Testis (tissue), 2 donors: ENCODE measurements at regions not wholly inside any gene's neighbourhood (a gene's known extent, or its start where the extent isn't known, plus 50 kb on each side); places are given as distances from the start of the nearest gene placed in this dataset.

Source experiments
- DNase-seq: peaks from one replicate; pipeline ENCODE4 v3.0.0-alpha.2; 2019
- H3K27ac ChIP-seq, 2 donors: fragments of 200-600 bp; sonication (generic); one replicate each; pipeline ENCODE4 v1.5.1; 2019
- H3K27me3 ChIP-seq: fragments of 200-600 bp; sonication (generic); one replicate; pipeline ENCODE4 v1.5.1; 2019
- H3K36me3 ChIP-seq: fragments of 200-600 bp; sonication (generic); one replicate; pipeline ENCODE4 v1.5.1; 2017; ENCODE audit warnings: low read depth; ENCODE audit errors: missing control alignments
- H3K4me1 ChIP-seq: fragments of 200-600 bp; sonication (generic); one replicate; pipeline ENCODE4 v1.5.1; 2019
- H3K4me3 ChIP-seq, 2 donors: fragments of 200-600 bp; sonication (generic); one replicate each; pipeline ENCODE4 v1.5.1; 2017 to 2019
- H3K9me3 ChIP-seq: fragments of 200-600 bp; sonication (generic); one replicate; pipeline ENCODE4 v1.5.1; 2017
- POLR2A ChIP-seq: fragments of 450-650 bp; IDR thresholded peaks from one replicate; pipeline ENCODE4 v1.6.1; 2017; ENCODE audit warnings: antibody characterized with exemption, mild to moderate bottlenecking, moderate library complexity
- WGBS, 2 donors: methylation state at CpG; one replicate each; pipeline ENCODE4 v1.1.5; 2018; 5-methylcytosine and 5-hydroxymethylcytosine counted together
- intact Hi-C: fragments of 100-400 bp; cut with DNase I; formaldehyde crosslinking; loops from one replicate; pipeline ENCODE4 v1.15.1; 2023; ENCODE audit warnings: low total_unique reads
- TF ChIP-seq, protein P1 (sequence below), 3 experiments: fragments of 450-650 bp in 2 of 3; fragments of 200-600 bp in 1 of 3; sonication (generic) in 1 of 3; IDR thresholded peaks; one replicate each; pipeline ENCODE4 v1.5.1; 2016 to 2019; ENCODE audit warnings: antibody characterized with exemption in 3 of 3, mild to moderate bottlenecking in 2 of 3, moderate library complexity in 1 of 3

DNA sequence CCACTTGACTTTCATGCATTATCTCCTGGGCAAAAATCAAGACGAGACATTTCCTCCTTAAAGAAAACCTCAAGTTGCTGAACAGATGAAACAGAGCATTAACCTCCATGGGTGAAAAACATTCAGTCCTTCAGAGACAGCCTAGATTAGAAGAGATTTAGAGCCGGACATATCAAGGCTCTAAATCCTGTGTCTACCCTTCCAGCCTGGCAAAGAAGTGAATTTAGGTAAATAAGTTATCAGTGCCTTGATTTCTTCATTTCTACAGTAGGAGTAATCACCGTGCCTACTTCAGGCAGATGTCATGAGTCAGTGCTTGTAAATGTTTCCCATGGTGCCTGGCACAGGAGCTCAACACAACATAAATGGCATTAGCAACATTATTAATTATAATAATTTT is 159.3 kb upstream of the PRICKLE2 start:
- TF ChIP-seq, protein P1, sequence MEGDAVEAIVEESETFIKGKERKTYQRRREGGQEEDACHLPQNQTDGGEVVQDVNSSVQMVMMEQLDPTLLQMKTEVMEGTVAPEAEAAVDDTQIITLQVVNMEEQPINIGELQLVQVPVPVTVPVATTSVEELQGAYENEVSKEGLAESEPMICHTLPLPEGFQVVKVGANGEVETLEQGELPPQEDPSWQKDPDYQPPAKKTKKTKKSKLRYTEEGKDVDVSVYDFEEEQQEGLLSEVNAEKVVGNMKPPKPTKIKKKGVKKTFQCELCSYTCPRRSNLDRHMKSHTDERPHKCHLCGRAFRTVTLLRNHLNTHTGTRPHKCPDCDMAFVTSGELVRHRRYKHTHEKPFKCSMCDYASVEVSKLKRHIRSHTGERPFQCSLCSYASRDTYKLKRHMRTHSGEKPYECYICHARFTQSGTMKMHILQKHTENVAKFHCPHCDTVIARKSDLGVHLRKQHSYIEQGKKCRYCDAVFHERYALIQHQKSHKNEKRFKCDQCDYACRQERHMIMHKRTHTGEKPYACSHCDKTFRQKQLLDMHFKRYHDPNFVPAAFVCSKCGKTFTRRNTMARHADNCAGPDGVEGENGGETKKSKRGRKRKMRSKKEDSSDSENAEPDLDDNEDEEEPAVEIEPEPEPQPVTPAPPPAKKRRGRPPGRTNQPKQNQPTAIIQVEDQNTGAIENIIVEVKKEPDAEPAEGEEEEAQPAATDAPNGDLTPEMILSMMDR (IDR thresholded peaks at IDR 0.05): no peak
- TF ChIP-seq POLR2A: no peak
- Histone ChIP-seq H3K9me3 (no peaks in the 10 kb centered on the region), H3K27ac (no peak overlapping the region), H3K4me3 (no peak overlapping the region), H3K4me1 (no peaks in the 10 kb centered on the region), H3K27me3 (no peaks in the 10 kb centered on the region), H3K36me3 (no peaks in the 10 kb centered on the region)
- no peak for DNase-seq
- intact Hi-C loops: no loop called here
- WGBS, 2 donors: 86 to 87% methylated on average over 3 of the region's 3 CpGs

DNA sequence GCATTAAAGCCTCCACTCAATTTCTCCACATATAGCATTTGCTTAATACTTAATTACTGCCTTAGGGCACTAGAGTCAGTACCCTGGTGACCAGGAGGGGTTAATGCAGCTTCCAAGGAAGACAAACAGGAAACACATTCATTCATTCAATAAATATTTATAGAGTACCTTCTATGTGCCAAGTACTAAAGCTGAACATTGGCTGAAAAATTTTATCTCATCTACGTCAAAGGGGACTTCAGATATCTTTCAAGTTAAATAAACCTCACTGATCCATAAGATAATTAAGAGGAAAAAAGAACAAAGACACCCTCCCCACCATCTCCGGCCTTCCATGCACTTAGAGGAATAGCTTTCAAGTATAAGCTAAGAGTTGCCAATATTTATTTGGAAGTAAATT is 156.9 kb upstream of the PRICKLE2 start:
- TF ChIP-seq POLR2A: no peak
- TF ChIP-seq, protein P1 (IDR thresholded peaks at IDR 0.05): no peak

DNA sequence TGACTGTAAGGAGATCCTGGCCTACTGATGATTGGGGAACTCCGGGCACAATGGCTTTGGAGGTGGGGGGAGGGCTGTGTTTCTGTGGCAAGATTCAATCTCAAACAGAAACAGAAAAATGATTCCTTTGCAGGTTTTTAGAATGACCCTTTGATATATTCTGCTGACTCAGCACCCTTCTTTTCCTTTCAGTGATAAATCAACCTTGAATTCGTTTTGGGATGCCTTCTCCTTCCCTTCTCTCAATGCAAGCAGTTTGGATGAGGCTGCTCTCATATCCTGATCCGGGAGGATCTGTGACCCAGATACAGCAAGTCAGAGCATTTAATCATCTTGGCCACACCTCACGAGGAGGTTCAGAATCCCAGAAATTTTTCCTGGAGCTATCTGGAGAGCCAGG is 156.1 kb upstream of the PRICKLE2 start:
- no peak overlapping the region for H3K4me3 ChIP-seq
- TF ChIP-seq POLR2A: no peak
- TF ChIP-seq, protein P1 (IDR thresholded peaks at IDR 0.05): no peak
- no peak overlapping the region for H3K27ac ChIP-seq
- 76 to 80% methylated on average over 4 of the region's 4 CpGs for WGBS, 2 donors
- H3K4me1 ChIP-seq: no peaks in the 10 kb centered on the region
- H3K36me3 ChIP-seq: no peaks in the 10 kb centered on the region
- H3K27me3 ChIP-seq: no peaks in the 10 kb centered on the region
- no peaks in the 10 kb centered on the region for H3K9me3 ChIP-seq
- no peak for DNase-seq
- intact Hi-C loops: no loop called here

More for the DNA sequence above, 156.9 kb upstream of the PRICKLE2 start:
- Histone ChIP-seq H3K27ac (no peak overlapping the region), H3K4me3 (no peak overlapping the region), H3K27me3 (no peaks in the 10 kb centered on the region), H3K9me3 (no peaks in the 10 kb centered on the region), H3K4me1 (no peaks in the 10 kb centered on the region), H3K36me3 (no peaks in the 10 kb centered on the region)
- DNase-seq: no peak
- intact Hi-C loops: no loop called here
- WGBS, 2 donors: 69 to 93% methylated on average over 2 of the region's 2 CpGs

DNA sequence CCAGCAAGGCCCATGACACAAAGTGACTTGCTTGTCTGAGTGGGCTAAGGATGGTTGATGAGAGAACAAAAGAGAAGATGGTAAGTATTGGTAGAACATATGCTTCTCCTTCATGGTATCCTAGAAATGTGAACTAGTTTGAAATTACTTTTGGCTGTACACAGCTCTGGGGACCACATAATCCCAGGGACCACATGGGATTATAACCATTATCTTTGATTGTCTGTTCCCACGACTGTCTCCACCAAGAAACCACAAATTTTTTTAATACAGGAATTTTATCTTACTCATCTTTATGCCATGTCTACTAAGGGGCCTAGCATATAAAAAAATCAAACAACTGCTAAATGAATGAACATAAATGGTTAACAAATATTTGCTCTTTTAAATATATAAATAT is 155.3 kb upstream of the PRICKLE2 start:
- TF ChIP-seq, protein P1 (IDR thresholded peaks at IDR 0.05): no peak
- TF ChIP-seq POLR2A: no peak
- H3K4me3 ChIP-seq: no peak overlapping the region
- WGBS, 2 donors: 78 to 91% methylated on average over 1 of the region's 1 CpG
- DNase-seq: no peak
- H3K27ac ChIP-seq: no peak overlapping the region
- intact Hi-C loops: no loop called here
- H3K9me3 ChIP-seq: no peaks in the 10 kb centered on the region
- no peaks in the 10 kb centered on the region for H3K27me3 ChIP-seq
- no peaks in the 10 kb centered on the region for H3K36me3 ChIP-seq
- H3K4me1 ChIP-seq: no peaks in the 10 kb centered on the region

DNA sequence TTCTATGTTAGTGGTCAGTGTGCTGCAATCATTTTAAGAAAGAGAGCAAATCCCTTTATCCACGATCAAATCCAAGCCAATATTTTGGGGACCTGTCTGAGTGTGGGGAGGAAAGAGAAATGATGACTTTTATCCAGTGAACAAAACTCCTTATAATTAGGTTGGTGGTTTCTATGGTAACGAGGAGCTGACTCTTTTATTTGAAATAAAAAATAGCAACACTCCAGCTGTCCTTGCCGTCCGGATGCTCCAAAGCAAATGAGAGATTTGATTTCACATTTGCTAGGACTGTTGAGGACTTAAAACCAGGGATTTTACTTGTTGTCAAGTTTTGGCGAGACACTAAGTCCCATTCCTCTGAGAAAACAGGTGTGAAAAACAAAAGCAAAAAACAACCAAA is 154.0 kb upstream of the PRICKLE2 start:
- H3K9me3 ChIP-seq: no peaks in the 10 kb centered on the region
- intact Hi-C loops: no loop called here
- no peaks in the 10 kb centered on the region for H3K27me3 ChIP-seq
- no peak for TF ChIP-seq POLR2A
- TF ChIP-seq, protein P1 (IDR thresholded peaks at IDR 0.05): no peak
- no peak overlapping the region for H3K27ac ChIP-seq
- no peaks in the 10 kb centered on the region for H3K36me3 ChIP-seq
- WGBS, 2 donors: 43 to 52% methylated on average over 5 of the region's 5 CpGs
- no peak overlapping the region for H3K4me3 ChIP-seq
- H3K4me1 ChIP-seq: no peaks in the 10 kb centered on the region
- no peak for DNase-seq
